ENCODE measurements at regions not wholly inside any gene's neighbourhood (a gene's known extent, or its start where the extent isn't known, plus 50 kb on each side); places are given as distances from the start of the nearest gene placed in this dataset.

DNA sequence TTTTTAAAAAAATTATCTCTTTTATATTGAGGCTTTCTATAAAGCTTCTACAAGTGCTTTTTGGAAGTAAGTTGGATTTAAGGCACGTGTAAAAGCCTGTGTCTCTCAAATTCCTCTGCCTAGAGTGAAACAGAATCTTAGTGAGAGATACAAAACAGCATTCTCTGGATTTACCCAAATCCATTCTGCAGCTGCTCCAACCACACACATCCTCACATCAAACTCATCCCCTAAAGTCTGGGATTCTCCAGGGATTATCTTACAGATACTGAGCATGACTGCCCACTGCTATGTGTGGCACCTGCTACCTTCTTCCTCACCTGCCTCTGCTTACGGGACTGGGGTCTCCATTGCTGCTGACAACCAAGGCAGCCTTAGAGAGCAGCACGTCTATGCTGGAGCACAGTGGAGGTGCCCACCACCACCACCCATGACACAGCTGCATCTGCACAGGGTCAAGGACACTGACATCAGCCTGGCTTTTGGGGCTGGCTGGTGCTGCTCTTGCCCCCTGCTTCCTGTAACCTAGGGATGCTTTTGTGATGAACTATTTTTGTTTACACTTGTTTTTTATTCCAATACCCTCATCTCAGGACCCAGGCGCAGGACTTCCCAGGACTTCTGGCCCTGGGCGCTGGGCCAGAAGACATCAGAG, 139.2 kb upstream of the NAMPT start:
- no peak for DNase-seq (ENCODE audit: low read depth in 2 of 2, low spot score in 1 of 2)

DNA sequence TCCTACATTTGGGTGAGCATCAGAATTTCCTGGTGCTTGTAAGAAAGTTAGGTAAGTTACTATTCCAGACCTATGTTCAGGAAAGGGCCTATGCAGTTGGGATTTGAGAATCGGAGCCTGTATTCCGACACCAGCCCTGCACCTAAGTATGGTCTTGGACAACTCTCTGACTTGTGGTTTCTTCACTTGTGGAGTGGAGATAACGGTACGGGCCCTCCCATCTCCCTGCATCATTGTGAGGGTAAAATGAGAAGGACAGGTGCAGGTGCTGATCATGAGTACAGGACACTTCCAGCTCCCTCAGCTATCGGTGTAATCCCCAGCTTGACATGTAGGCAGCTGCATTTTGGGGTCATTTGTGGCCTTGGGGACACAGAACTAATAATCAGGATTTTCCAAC, 138.3 kb upstream of the NAMPT start:
- no peak for DNase-seq (ENCODE audit: low read depth in 2 of 2, low spot score in 1 of 2)

DNA sequence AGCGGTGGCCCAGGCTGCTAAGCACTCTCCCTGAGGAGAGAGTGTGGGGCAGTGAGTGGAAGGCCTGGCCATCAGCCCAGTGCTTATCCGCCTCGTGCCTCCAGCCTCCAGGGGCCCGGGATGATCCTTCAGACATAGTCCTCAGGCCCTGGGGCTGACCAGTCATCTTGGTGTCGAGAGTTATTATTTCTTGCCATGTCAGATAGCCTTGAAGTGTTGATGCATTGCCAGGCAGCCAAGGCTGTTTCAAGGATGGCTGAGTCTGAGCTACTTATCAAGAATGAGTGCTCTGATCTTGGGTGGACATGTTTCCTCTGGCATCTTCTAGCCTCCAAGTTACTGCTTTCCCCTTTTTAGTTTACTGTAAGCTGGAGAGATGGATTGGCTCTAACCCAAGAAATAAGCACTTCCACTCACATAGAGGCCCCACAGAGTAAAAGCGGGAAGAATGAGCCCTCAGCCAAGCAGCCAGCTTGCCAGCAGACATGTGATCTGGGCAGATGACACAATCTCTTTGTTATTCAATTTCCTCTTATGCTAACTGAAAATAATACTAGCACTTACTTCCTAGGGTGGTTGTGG, 136.5 kb upstream of the NAMPT start:
- no peak for DNase-seq (ENCODE audit: low read depth in 2 of 2, low spot score in 1 of 2)

DNA sequence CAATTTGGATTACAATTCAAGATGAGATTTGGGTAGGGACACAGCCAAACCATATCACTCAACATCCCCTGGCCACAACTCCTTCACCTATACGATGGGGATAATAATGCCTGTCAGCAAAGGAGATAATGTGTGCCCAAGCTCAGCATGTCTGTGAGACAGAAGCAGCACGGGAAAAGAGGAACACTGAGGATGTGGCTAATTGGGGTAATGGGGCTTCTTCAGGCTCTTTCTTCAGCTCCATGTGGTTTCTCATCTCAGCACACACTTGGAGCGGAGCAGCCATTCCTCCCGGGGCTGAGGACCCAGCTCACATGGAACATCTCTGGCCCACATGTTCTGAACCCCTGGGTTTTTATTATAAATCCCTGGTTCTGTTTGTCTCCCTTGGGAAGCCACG, 136.0 kb upstream of the NAMPT start:
- no peak for DNase-seq (ENCODE audit: low read depth in 2 of 2, low spot score in 1 of 2)

DNA sequence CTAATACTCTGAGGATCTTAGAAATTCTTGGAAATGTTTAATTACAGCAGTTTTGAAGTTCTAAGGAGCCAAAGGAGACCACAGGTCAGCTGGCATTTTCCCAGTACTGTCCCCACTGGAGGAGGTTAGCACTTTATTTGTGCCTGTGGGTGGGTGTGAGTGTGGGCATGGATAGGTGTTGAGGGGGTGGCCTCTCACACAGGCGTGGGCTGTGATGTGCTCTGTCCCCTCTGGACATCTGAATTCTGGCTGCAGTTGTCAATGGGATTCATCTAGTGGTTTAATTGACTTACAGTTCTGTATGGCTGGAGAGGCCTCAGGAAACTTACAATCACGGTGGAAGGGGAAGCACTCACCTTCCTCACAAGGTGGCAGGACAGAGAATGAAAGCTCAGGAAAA, 135.4 kb upstream of the NAMPT start:
- no peak for DNase-seq (ENCODE audit: low read depth in 2 of 2, low spot score in 1 of 2)

DNA sequence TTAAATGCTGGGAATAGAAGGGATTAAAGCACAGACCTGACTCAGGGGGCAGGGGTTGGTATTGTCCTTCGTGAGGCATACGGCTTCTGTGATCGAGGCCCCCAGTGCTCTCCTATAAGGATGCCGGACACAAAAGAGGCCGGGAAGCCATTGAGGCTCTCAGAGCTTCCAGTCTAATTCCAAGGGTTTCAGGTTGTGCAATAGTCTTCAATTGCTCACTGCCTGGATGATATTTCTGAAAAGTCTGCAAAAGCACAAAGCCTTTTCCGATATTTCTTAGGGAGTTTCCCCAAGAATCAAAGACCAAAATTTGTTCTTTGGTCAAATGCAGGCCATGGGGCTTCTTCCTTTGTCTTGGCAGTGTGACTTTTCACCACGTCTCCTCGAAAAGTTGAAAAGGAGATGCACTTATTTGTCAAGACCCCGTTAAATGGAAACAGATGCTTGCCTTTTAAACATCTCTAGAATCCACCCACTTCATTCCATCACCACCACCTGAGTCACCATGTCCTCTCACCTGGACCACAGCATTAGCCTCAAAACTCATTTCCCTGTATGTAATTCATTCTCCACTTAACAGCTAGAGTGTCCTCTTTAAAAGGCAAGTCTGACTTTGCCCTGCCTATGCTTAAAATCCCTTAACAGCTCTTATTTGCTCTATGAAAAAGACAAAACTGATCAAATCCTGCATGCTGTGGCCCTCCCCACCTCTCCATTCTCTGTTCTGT, 134.8 kb upstream of the NAMPT start:
- DNase-seq (ENCODE audit: low read depth in 2 of 2, low spot score in 1 of 2): no peak

DNA sequence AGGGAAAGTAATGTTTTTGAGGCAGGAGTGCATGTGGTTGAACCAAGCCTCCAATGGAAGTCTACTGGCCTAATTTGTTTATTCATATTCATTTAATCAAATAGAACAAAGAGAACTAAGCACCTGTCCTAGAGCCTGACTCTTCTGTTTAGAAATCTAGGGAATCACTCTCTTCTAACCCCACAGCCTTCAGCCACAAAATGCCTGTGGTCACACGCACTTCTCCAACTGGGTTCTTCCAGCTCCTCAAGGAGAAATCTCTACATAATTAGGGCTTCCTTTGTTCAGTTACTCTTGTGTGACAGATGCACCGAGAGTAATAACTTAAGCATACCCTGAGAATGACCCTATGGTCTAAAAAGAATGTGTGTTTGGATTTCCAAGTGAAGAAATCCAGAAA, 133.7 kb upstream of the NAMPT start:
- DNase-seq (ENCODE audit: low read depth in 2 of 2, low spot score in 1 of 2): no peak

DNA sequence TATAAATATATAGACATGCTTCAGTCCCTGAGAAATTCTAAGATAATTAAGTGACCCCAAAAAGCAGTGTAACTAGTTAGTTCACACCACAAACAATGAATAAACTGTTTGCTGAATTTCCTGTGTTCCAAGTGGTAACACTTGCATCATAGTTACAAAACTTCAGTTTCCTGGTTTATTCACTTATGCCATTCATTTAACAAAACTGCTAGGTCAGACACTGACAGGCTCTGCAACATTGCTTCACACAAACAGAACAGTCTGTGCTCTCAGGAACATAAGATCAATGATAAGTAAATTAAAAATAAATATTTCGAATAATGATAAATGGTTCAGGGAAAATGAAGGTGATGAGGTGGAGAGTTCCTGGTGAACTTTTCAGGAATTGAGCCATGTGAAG, 133.3 kb upstream of the NAMPT start:
- no peak for DNase-seq (ENCODE audit: low read depth in 2 of 2, low spot score in 1 of 2)

DNA sequence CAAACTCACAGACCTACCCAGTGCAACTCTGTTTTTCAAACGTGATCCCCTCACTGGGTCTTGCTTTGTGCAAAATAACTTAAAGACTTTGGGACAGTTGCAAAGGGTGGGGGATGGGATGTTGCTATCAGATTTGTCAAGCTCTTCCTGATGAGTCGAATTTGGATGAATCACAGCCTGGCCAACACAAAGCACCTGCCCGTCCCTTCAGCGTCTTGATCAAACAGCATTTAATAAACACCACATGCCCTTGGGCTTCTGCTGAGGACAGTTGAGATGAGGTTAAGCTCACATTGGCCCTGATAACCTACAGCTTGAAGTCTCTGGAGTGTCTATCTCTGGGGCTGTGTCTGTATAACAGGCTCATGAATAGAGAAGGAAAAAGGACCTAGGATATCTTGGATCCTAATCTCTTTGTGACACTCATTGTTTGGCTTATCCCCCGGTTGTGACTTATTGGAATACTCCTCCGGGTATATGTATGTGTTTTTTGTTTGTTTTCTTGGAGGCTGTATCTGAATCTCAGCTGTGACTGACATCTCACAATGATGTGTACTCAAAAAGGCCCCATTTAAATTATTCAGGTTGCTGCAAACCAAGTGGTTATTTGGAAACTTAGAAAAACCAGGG, 132.6 kb upstream of the NAMPT start:
- no peak for DNase-seq (ENCODE audit: low read depth in 2 of 2, low spot score in 1 of 2)

DNA sequence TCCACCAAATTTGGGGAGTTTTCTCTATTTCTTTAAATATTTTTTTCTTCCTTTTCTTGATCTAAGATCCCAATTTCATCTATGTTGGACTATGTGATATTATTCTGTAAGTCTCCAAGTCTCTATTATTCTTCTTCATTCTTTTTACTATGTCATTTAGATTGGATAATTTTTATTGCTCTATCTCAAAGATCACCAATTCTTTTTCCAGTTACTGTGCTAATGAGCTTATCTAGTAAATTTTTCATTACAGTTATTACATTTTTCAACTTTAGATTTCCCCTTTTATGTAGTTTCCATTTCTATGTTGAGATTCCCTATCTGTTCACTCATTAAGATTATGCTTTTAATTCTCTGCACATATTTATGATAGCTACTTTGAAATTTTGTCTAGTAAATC, 131.6 kb upstream of the NAMPT start:
- DNase-seq (ENCODE audit: low read depth in 2 of 2, low spot score in 1 of 2): no peak

DNA sequence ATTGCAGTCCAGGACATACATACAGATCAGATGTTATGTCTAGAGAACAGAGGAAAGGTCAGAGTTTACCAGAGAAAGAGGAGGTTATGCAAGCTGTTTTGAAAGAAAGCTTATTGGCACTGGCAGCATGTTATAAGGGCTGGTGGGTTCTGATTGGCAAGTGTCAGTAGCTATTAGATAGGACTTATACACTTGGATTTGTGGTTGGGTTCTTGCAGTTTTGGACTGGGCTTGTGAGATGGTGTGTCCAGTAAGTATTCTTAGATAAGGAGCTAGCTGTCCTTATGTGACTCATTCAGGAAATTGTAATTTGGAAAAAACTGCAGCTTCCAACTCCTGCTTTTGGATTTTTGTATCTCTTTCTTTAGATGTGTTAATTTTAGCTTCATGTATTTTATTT, 130.7 kb upstream of the NAMPT start:
- DNase-seq (ENCODE audit: low read depth in 2 of 2, low spot score in 1 of 2): no peak

DNA sequence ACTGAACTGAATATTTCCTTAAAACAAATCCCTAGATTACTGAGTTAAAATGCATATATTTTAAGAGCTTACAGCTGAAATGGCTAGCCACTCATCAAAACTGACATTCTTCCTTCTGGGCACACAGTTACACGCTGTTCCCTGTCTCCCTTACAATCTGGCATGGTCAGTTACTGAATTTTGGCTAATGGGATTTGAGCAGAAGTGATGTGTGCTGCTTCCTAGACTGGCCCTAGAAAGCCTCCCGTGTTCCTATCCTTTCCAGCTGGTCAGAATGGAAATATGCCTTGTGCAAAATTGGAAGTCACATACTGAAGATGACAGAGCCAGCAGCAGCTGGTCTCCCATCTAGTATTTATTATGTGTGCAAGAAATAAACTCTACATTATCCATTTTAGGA, 128.7 kb upstream of the NAMPT start:
- no peak for DNase-seq (ENCODE audit: low read depth in 2 of 2, low spot score in 1 of 2)

DNA sequence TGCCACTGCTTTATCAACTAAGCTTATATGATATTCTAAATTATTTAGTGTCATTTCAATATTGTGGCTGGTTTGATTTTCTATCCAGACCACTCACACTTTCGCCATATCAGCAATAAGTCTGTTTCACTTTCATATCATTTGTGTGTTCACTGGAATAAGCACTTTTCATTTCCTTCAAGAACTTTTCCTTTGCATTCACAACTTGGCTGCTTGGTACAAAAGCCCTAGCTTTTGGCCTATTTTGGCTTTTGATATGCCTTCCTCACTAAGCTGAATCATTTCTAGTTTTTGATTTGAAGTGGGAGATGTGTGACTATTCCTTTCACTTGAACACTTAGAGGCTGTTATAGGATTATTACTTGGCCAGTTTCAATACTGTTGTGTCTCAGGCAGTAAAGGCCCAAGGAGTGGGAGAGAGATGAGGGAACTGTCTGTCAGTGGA, 120.9 kb upstream of the NAMPT start:
- DNase-seq (ENCODE audit: low read depth in 2 of 2, low spot score in 1 of 2): no peak

DNA sequence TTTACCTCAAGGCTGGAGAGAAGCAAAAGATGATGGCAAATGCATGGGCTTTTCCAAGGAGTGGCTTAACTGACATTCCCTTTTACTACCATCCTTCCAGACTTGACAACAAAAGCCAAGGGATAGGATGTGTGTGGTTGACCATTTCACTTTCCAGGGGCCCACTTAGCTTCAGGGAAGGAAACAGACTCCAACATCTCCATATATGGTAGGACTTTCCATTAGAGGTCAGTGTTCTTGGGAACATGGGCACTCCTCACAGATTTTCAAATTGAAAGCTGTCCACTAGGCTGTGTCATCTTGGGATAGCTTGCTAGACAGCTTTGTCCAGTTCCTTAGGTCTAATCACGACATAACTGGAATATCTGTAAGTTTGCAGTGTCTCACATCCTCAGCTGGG, 118.1 kb upstream of the NAMPT start:
- DNase-seq (ENCODE audit: low read depth in 2 of 2, low spot score in 1 of 2): no peak

DNA sequence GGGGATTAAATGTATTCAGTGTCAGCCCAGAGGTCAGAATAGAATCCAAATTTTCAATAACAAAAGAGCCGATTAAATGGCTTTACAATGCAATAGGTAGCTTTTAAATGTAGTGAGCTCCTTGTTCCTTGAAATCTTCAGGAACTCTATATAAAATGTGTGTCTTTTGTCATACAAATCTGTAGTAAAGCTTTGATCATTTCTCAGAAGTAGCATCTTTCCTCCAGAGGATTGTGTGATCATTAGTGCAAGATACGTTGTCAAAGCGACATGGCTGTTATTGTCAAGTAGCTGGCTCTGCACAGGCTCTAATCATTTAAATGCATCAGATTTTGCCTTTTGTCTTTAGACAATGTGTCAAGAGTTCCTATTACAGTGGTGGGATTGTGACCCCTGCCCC, 116.1 kb upstream of the NAMPT start:
- DNase-seq (ENCODE audit: low read depth in 2 of 2, low spot score in 1 of 2): no peak

DNA sequence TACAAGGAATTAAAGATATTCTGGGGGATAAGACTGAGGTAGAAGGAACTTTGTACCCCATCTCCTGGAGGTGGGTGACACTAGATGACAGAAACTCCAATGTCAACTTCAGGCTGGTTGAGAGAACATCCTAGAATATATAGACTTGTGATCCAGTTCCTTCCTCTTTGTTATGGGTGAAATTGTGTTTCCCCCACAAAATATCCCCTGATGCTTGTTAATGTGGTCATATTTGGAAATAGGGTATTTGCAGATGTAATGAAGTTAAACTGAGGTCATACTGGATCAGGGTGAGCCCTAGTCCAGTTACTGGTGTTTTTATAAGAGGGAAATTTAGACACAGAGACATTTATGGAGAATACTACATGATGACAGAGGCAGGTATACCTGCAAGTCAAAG, 114.0 kb upstream of the NAMPT start:
- DNase-seq (ENCODE audit: low read depth in 2 of 2, low spot score in 1 of 2): no peak

DNA sequence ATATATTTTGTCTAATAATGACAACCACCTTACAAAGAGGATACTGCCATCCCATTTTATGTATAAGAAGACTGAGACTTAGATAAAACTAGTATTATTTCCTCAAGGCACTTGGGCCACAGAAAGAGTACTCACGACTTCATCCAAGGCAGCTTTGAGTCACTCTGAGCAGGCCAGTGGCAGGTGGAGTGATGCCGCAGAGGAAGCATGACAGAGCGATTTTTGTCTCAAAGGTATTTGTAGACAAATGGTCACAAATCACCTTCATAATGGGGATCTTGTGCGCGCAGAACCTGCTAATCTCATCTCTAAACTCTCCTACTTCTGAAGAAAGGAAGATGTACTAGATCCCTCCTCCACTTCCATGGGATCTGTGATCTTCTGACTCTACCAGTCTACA, 113.2 kb upstream of the NAMPT start:
- DNase-seq (ENCODE audit: low read depth in 2 of 2, low spot score in 1 of 2): no peak

DNA sequence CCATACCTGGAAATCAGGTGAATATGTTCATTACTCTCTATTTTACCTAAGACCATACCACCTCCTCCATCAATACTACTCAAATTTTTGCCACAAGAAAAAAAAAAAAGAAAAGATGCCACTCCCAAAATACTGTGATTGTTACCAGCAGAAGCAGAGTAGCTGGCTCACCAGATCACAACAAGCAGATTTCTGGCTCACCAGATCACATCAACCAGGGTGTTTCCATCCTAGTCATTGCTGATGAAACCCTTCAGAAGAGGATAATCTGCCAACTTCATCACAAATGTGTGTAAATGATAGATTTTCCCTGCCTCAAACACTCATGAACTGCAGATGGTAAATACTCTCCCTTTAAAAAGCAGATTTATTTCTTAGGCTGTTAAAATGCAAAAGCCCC, 109.7 kb upstream of the NAMPT start:
- DNase-seq (ENCODE audit: low read depth in 2 of 2, low spot score in 1 of 2): no peak

DNA sequence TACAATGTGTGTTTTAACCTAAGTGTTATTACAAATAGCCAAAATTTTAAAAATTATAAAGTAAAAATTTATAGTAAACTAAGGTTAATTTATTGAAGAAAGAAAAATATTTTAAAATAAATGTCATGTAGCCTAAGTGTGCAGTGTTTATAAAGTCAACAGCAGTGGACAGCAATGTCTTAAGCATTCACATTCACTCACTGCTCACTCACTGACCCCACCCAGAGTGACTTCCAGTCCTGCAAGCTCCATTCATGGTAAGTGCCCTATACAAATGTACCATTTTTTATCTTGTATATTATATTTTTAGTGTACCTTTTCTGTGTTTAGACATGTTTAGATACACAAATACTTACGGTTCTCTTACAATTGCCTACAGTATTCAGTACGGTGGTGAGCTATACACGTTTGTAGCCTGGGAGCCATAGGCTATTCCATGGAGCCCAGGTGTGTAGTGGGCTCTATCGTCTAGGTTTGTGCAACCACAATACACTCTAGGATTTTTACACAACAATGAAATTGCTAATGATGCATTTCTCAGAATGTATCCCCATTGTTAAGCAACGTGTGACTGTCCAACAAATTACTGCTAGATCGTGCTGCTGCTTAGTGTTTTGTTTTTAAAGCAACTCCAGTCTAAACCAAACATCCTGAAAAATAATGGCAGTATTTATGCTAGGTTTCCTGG, 108.9 kb upstream of the NAMPT start:
- no peak for DNase-seq (ENCODE audit: low read depth in 2 of 2, low spot score in 1 of 2)

DNA sequence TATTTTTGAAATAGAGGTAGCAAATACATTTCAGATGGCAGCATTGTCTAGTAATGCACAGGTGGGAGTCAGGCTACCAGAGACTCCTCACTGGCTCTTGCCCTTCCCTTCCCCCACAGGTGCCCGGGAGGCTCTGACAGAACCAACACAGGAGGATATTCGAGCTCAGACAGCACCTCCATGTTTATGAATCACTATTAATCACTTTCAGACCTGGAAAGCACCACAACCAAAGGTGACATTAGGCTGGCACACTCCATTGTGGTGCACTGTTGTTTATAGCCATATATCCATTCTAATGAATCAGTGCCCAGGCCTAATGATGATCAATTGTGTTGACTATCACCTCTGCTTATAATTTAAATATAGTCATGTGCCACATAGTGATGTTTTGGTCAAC, 107.8 kb upstream of the NAMPT start:
- no peak for DNase-seq (ENCODE audit: low read depth in 2 of 2, low spot score in 1 of 2)

DNA sequence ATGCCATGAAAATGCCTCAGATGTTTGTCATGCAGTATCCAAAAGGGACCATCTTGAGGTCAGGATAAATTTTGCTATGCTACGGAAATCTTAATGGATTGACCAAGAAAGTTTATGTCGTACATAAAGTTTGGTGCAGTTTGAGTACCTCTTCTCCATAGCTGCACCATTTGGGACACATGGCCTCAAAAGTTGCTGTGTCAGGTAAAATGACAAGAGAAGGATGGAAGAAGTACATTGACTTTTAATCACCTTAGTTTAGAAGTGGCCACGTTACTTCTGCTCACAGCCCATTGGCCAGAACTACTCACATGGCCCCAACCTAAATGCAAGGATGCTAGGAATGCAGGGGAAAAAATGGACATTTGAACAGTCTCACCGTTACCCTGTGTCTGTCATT, 107.4 kb upstream of the NAMPT start:
- DNase-seq (ENCODE audit: low read depth in 2 of 2, low spot score in 1 of 2): no peak

DNA sequence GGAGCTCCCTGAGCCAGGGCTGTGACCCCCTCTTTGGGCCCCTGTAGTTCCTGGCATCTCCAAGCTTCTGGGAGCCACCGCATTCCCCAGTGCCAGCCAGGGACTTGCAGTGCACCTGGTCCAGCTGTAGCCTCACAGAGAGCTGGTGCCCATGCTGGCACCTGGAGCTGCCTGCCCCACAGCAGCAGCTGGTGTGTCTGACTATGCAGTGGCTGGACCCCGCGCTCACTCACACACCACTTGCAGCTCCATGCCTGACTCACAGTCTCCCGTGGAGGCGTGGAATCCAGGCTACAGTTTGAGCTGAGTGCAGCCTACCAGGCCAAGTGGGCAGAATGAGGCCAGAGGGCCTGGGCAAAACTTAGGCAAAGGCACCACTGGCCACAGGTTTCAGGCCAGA, 102.2 kb upstream of the NAMPT start:
- DNase-seq (ENCODE audit: low read depth in 2 of 2, low spot score in 1 of 2): no peak
